HG03159 (cell line): ENCODE measurements at regions not wholly inside any gene's neighbourhood (a gene's known extent, or its start where the extent isn't known, plus 50 kb on each side); places are given as distances from the start of the nearest gene placed in this dataset.

Experiments
- ATAC-seq: cut with Tn5 transposase; IDR thresholded peaks from one replicate; pipeline ENCODE4 v1.9.1; 2021; ENCODE audit warnings: mild to moderate bottlenecking, moderate library complexity; ENCODE audit not compliant: unreplicated experiment

DNA sequence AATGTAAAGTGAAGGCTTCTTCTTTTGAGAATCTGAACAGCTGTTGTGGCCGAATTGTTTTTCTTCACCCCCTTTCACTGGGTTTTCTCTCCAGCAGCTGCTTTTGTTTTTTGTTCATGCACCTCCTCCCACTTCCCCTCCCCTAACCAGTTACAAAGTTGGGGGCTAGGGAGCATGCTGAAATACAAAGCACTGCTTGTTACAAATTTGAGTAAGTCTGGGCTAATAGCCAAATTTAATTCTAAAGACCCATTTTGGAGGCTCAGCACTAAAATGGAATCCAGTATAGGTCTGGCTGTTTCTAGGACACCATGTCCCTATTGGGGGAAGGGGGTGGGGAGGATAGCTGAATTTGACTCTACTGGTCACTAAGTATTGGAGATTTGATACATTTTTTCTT, 89.2 kb upstream of the GPM6B start:
- ATAC-seq = no peak

DNA sequence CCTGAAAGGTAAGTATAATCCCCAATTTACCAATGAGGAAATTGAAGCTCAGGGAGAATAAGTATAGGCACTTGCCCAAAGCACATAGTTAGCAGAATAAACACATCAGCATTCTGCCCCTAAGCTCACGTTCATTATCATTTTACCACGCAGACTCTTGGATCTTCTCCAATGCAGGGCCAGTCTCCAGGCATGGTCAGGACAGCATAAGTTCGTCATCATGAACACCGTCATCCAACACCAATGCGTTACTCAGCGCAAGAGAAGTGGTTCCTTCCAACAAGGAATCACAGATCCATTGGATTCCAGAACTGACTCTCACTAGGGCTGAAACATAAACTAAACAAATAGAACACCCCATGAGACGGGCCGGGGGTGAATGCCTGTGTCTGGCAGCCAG, 86.5 kb upstream of the GPM6B start:
- ATAC-seq = no peak

DNA sequence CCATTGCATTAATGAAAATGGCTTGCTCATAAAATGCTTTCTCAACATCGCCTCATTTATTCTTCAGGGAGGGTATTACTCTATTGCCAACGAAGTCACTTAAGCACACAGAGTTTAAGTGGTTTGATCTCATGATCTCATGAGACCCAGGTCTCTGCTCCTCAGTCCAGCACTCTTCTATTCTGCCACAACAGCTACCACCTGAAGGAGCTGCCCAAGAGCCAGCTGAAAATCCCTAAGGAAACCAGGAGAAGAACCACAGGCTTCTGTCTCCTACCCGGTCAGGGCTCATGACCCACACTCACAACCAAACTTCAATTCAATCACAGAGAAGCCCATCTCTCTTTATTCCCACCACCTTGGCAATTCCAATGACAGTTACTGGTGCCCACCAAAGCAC, 85.5 kb upstream of the GPM6B start:
- no peak for ATAC-seq

DNA sequence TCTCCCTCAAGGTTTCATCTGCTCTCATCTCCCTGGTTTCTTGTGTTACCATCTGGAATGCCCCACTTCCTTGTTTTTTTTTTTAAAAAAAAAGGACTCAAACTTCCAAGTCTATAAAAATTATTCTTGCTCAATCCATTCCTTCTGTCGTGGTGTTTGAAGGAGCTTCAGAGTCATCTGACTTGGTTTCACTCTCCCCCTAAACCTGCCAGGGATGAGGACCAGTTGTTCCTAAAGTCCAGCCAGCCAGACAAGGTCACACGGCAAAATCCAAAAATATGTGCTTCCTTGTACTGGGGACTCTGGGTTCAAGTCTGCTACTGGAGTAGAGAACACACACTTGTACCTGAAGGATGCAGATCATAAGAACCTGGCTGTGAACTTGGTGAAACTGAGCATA, 84.5 kb upstream of the GPM6B start:
- ATAC-seq = no peak

DNA sequence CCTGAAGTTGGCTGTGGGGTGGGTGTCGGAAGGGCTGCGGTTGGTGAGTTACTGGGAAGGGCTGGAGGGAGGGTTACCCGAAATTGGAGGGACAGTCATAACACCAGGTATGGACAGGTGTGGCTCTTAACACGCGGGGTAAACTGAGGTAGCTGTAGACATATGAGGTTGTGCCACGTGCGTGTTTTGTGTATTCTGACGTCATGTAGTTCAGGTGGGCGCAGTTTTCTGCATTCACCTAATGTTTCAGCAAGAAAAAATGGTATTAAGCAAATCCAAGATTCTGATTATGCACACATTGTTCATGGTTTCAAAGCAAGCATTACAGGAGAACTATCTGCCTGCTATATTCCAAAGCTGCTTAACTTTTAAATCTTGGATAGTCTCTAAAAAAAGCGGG, 83.5 kb upstream of the GPM6B start:
- ATAC-seq = no peak

DNA sequence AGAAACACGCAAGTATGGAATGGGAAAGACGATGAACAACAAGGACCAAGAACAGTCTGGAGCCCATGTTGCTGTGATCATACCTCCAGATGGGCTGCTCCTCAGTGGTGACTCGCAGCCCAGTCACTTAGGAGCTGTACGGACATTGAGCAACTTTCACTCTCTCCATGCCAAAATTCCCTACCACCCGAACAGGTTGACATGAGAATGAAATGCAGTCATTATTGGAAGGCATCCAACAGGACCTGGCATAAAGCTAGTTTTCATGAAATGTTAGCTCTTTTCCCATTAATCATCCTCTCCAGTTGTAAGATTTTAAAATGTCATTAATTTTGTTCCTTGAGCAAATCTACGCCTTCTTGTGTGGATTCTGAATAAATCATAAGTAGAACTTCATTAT, 82.7 kb upstream of the GPM6B start:
- ATAC-seq = no peak

DNA sequence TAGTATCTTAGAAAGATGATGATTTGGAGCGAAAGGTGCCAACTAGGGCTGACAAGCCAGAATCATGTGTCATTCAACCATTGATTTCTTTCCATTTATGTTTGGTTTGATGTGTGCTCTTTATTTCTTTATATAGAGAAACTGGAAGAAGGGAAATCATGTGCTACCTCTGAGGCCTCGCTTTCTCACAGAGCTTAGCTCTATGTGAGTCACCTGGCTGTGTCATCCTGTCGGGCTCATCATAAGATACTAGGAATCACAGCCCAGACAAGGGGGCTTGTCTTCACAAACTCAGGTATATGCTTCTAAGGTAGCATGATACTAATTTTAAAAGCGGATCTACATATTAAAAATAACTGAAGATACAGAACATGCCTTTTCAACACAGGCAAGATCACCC, 81.7 kb upstream of the GPM6B start:
- ATAC-seq = no peak

DNA sequence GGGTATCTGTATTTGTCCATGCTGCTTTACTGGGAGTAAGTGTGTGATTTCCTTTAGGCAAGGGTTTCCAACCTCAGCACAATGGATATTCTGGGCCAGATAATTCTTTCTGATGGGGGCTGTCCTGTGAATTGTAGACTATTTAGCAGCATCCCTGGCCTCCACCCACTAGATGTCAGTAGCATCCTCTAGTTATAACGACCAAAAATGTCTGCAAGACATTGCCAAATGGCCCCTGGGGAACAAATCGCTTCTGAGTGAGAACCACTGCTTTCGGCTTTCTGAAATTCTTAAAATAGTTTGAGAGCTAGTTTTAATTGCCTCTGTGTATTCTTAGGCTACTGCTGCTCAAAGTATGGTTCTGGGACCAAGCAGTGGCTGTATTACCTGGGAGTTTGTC, 81.2 kb upstream of the GPM6B start:
- ATAC-seq = peak; percentile 64

DNA sequence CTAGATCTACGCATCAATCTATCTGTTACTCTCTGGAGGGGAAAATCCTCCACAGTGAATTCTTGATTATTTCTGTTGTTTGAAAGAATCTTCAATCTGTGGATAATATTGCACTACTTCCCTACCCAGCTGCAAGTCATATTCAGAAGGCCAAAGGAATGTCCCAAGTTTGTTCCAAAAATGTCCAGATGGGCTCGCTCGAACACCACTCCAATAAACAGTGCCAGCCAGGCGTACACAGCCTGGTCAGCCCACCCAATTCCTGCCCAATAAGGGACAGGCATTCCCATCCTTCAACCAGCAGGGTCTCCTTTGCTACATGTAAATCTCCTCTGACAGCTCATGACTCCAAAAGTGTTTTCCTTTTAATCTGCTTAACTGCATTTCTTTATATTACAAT, 80.7 kb upstream of the GPM6B start:
- no peak for ATAC-seq

DNA sequence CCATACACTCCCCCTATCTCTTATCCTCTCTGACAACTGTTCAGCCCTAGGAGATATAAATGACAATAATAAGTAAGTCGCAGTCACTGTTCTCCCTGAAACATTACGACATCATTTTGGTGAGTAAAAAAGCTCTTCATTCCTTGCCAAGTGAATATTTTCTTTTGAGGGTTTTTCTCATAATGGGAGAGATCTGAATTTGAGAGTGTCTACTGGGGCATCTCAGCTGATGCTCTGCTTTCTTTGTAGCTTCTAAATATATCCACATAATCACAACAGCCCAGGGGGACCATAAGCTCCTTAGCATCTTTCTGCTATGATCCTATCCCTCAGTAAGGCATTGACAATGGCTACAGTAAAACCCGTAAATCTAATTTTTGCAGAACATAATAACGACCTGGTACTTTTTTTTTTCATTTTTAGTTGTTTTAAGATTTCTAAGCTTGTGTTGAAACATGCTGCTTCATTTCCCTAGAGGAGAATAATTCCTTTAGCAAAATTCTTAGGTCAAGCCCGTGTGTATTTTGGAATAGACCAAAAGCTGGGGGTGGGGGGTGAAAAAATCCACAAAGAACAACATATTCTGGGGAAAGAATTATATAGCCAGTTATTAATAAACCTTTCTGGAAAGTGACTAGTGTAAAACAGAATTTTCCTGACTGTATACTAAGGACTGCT, 78.1 kb upstream of the GPM6B start:
- no peak for ATAC-seq

DNA sequence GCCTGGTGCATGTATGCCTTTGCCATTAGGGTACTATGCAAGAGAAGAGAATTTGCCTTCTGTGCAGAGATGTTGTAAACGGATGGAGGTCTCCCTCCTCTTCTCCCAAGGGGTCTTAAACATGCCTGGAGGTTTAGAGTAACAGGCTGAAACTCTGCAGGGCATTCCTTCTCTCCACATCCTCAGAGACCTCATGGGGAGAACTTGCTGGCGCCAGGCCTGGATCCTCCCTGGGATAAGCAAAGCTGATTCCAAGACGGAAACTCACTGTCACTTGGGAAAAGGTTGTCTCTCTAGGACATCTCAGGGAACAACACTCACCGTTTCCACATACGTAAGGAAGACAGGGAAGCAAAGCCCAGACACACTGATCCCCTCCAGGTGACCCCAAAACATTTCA, 76.9 kb upstream of the GPM6B start:
- ATAC-seq = no peak

DNA sequence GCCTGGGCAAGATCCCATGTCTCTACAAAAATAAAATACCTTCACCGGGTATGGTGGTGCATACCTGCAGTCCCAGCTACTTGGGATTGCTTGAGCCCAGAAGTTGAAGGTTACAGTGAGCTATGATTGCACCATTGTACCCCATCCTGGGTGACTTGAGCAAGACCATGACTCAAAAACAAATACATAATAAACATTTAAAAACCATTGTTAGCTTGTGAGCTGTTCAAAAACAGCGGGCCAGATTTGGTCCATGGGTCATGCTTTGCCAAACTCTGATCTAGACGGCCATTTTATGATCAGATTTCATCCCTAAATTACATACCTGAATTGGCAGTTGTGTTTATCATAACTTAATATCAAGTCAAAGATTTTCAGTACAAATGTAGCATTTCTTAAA, 76.0 kb upstream of the GPM6B start:
- no peak for ATAC-seq

DNA sequence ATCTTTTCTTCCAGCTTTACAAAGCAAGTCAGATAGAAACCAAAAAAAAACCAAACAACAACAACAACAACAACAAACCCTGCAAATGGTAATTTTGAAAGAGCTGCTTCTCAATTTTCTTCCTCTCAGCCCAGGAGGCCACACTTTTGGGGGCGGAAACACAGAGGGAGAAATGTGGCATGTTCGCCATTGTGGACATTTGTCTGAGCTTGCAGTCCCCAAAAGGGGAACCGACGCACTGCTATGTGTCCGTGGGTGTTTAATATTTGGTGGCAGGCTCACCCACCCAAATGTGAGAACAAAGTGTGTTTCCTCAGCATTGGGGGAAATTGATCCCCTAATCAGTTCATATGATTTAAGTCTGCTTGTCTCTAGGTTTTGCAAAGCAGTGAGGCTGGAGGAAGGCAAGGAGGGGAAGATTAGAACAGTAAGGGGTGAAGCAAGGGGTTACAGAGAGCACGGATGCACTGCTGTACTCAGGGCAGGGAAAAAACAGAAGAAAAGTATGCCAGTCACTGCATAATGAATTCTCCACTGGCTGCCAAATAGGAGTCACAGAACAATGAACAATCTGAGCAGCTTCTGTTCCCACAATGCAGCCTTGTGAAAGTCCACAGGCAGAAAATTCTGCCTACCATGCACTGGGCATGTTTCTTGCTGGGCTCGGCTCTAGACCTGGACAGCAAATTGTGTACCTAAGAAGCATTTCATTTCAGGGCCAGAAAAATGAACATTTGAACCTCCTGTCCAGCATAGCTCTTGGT, 74.7 kb upstream of the GPM6B start:
- ATAC-seq = no peak

DNA sequence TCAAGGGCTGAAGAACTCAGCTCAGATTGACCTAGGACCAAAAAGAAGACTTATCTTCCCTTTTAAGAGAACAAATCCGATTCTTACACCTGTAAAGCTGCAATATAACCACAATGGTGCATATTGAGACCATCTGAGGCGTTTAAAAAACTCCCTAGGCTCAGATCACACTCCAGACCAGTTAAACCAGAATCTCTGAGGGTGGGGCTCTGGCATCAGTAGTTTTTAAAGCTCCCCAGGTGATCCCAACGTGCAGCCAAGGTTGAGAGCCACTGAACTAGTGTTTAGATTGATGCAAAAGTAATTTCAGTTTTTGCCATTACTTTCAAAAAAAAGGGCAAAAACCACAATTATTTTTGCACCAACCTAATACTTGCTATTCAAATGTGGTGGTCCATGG, 73.9 kb upstream of the GPM6B start:
- ATAC-seq = no peak

DNA sequence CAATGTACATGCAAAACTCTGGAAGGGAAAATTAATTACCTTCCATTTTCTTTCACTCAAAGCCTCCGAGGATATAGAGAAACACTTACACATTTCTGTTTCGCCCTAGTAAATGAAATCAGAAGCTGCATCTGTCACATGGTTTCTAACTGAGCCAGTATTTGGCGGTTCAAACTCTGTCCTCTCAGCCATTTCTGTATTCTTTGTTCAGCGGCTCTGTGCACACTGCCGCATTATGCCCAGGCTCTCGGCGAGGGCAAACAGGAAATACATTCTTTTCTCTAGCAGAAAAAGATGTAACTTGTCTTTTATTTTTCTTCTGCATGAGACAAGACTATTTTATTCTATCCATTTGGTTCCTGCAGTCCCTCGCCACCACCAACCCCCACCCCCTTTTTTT, 71.4 kb upstream of the GPM6B start:
- ATAC-seq = no peak

DNA sequence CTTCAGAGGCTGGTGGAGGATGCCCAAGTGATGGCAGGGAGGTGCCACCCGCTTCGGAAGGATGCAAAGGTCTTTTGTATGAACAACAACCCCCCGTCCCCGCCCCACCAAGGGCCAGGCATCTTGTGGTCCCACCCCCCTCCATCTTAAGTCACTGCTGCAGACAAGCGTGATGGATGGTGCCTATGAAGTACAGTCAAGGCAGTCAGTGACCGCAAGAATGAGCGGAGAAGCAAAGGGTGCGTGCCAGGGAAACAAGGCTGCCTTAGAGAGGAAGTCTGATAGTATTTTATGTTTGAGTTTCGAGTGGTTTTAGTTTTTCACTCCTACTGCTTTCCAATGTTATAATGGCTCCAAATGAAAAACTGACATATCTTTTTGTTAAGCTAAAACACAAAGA, 68.7 kb upstream of the GPM6B start:
- no peak for ATAC-seq

DNA sequence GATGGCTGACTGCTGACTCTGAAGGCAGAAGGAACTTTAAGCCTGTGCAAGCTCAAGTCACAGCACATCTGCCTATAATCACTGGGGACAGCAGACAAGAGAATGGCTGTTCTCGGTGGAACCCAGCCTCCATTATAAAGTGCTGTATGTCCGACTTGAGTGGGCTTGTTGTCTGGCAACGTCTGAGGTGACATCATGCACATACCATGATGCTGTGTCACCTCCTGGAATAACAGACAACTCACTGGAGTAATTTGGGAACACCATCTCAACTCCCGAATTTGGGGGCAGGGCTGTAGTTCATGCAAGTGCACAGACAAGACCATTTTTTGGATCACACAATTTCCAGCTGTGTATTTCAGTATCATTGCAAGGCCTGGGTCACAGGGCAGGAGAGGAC, 59.8 kb upstream of the GPM6B start:
- no peak for ATAC-seq

DNA sequence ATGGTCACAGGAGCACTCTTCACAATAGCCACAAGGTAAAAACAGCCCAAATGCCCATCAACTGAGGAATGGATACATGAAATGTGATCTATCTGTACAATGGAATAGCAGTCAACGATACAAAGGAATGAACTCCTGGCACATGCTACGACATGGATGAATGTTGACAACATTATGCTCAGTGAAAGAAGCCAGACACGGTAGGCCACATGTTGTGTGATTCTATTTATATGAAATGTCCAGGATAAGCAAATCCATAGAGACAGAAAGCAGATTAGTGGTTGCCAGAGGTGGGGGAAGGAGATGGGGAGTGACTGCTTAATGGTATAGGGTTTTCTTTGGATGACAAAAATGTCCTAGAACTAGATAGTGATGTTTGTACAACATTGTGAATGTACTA, 58.7 kb upstream of the GPM6B start:
- no peak for ATAC-seq

DNA sequence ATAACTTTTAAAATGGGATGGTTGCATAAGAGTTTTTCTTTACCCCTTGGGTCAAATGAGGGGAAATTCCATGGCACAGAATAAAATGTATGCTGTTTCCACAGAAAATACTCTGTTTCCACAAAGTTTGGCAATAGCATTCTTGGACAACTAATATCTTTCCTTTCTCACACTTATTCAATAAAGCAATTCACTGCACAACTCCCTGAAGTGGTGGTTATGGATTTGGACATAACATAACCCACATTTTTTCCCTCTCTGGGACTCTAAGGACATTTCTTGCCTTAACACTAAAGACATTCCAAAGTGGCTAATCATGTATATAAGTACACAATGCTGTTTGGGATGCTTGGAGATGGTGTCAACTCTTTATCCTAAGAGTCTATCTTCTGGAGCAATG, 51.7 kb upstream of the GPM6B start:
- ATAC-seq = no peak
